HG03342 (cell line): ENCODE measurements at regions not wholly inside any gene's neighbourhood (a gene's known extent, or its start where the extent isn't known, plus 50 kb on each side); places are given as distances from the start of the nearest gene placed in this dataset.
A peak's percentile ranks its signal among the peaks of the same experiment; 100 is the strongest.
"Not testable (repeated sequence)": the region's sequence is repeated elsewhere in the genome, so short reads cannot be mapped to it uniquely, and the experiment has no call there.

Experiments
- ATAC-seq: cut with Tn5 transposase; IDR thresholded peaks from one replicate; pipeline ENCODE4 v1.9.1; 2021; ENCODE audit warnings: mild to moderate bottlenecking, moderate library complexity; ENCODE audit not compliant: unreplicated experiment

- ATAC-seq = no peak
Observed at GRCh38 chr13:66154976-66155375, 1075.2 kb downstream of the PCDH9 start.

GRCh38 chr13:66154354-66154753, 1075.8 kb downstream of the PCDH9 start:
- no peak for ATAC-seq

- no peak for ATAC-seq
Observed at GRCh38 chr13:66152596-66152995, 1077.5 kb downstream of the PCDH9 start.

GRCh38 chr13:66144357-66144756, 1085.8 kb downstream of the PCDH9 start:
- not testable (repeated sequence) for ATAC-seq

- ATAC-seq = peak; percentile 33
Observed at GRCh38 chr13:66139701-66140100, 1090.4 kb downstream of the PCDH9 start.

- no peak for ATAC-seq
Observed at GRCh38 chr13:66139250-66139649, 1090.9 kb downstream of the PCDH9 start.

- peak; percentile 90 for ATAC-seq
Observed at GRCh38 chr13:66138172-66138811, 1091.8 kb downstream of the PCDH9 start.

GRCh38 chr13:66137384-66137783, 1092.8 kb downstream of the PCDH9 start:
- ATAC-seq = no peak

- ATAC-seq = peak; percentile 91
Observed at GRCh38 chr13:66128692-66129269, 1101.4 kb downstream of the PCDH9 start.

GRCh38 chr13:66128201-66128600, 1101.9 kb downstream of the PCDH9 start:
- ATAC-seq = no peak

- ATAC-seq = no peak
Observed at GRCh38 chr13:66117563-66117962, 1112.6 kb downstream of the PCDH9 start.

GRCh38 chr13:66113882-66114526, 1116.1 kb downstream of the PCDH9 start:
- no peak for ATAC-seq

- no peak for ATAC-seq
Observed at GRCh38 chr13:66111628-66112027, 1118.5 kb downstream of the PCDH9 start.

- ATAC-seq = no peak
Observed at GRCh38 chr13:66106246-66106645, 1123.9 kb downstream of the PCDH9 start.

GRCh38 chr13:66102864-66103263, 1127.3 kb downstream of the PCDH9 start:
- ATAC-seq = no peak

- ATAC-seq = no peak
Observed at GRCh38 chr13:66099825-66100224, 1130.3 kb downstream of the PCDH9 start.

GRCh38 chr13:66098931-66099628, 1131.1 kb downstream of the PCDH9 start:
- no peak for ATAC-seq

- ATAC-seq = no peak
Observed at GRCh38 chr13:66089711-66090110, 1140.4 kb downstream of the PCDH9 start.

- no peak for ATAC-seq
Observed at GRCh38 chr13:66087269-66087710, 1142.8 kb downstream of the PCDH9 start.

GRCh38 chr13:66077132-66077689, 1152.9 kb downstream of the PCDH9 start:
- no peak for ATAC-seq

- no peak for ATAC-seq
Observed at GRCh38 chr13:66076417-66076816, 1153.7 kb downstream of the PCDH9 start.
